Neutrophil (primary cell): ENCODE measurements at regions not wholly inside any gene's neighbourhood (a gene's known extent, or its start where the extent isn't known, plus 50 kb on each side); places are given as distances from the start of the nearest gene placed in this dataset.

Experiments
- H3K27ac ChIP-seq: fragments of 200-600 bp; sonication (generic); 2 replicates; pipeline ENCODE4 v1.5.1; 2016; ENCODE audit warnings: mild to moderate bottlenecking, moderate library complexity
- H3K27me3 ChIP-seq: fragments of 200-600 bp; sonication (generic); 2 replicates; pipeline ENCODE4 v1.6.0; 2016; ENCODE audit warnings: mild to moderate bottlenecking
- H3K36me3 ChIP-seq: fragments of 200-600 bp; sonication (generic); 2 replicates; pipeline ENCODE4 v1.5.1; 2017
- H3K4me1 ChIP-seq, 2 experiments: fragments of 200-600 bp in 1 of 2; sonication (generic) in 1 of 2; 1 replicate in 1 of 2; 2 replicates in 1 of 2; pipeline versions ENCODE4 v1.5.1 to v1.6.1; 2013 to 2016; ENCODE audit warnings: low read depth in 1 of 2, low read length in 1 of 2, mild to moderate bottlenecking in 1 of 2, moderate library complexity in 1 of 2; ENCODE audit not compliant: control insufficient read depth in 1 of 2, insufficient read depth in 1 of 2
- H3K4me3 ChIP-seq, 2 experiments: fragments of 200-600 bp in 1 of 2; sonication (generic) in 1 of 2; 1 replicate in 1 of 2; 2 replicates in 1 of 2; pipeline ENCODE4 v1.5.1; 2013 to 2016; ENCODE audit warnings: low read depth in 1 of 2, low read length in 1 of 2, mild to moderate bottlenecking in 1 of 2, moderate library complexity in 1 of 2
- H3K9me3 ChIP-seq: fragments of 200-600 bp; sonication (generic); 2 replicates; pipeline ENCODE4 v1.5.1; 2016
- CTCF ChIP-seq: fragments of 200-600 bp; sonication (generic); IDR thresholded peaks from 2 replicates; pipeline ENCODE4 v1.5.1; 2016; ENCODE audit warnings: antibody characterized with exemption

- H3K27me3 ChIP-seq: peaks cover 9% of the 10 kb centered on the region
- H3K4me1 ChIP-seq: no peaks in the 10 kb centered on the region
- no peak overlapping the region for H3K27ac ChIP-seq
- no peak for TF ChIP-seq CTCF
- H3K9me3 ChIP-seq: no peaks in the 10 kb centered on the region
- no peaks in the 10 kb centered on the region for H3K36me3 ChIP-seq
- no peak overlapping the region for H3K4me3 ChIP-seq
Observed at GRCh38 chr9:109705515-109705914, 74.5 kb upstream of the PALM2AKAP2 start.

- Histone ChIP-seq H3K9me3 (no peaks in the 10 kb centered on the region), H3K4me1 (no peaks in the 10 kb centered on the region), H3K27me3 (peaks cover 9% of the 10 kb centered on the region), H3K27ac (no peak overlapping the region), H3K4me3 (no peak overlapping the region), H3K36me3 (no peaks in the 10 kb centered on the region)
- TF ChIP-seq CTCF: no peak
Observed at GRCh38 chr9:109707355-109707754, 72.6 kb upstream of the PALM2AKAP2 start.

GRCh38 chr9:109708451-109708945, 71.5 kb upstream of the PALM2AKAP2 start:
- Histone ChIP-seq H3K36me3 (no peaks in the 10 kb centered on the region), H3K27ac (no peak overlapping the region), H3K4me3 (no peak overlapping the region), H3K9me3 (no peaks in the 10 kb centered on the region), H3K4me1 (no peaks in the 10 kb centered on the region), H3K27me3 (peaks cover 9% of the 10 kb centered on the region)
- no peak for TF ChIP-seq CTCF

GRCh38 chr9:109709866-109710265, 70.1 kb upstream of the PALM2AKAP2 start:
- no peaks in the 10 kb centered on the region for H3K36me3 ChIP-seq
- H3K4me3 ChIP-seq: no peak overlapping the region
- no peak overlapping the region for H3K27ac ChIP-seq
- no peaks in the 10 kb centered on the region for H3K9me3 ChIP-seq
- peaks cover 9% of the 10 kb centered on the region for H3K27me3 ChIP-seq
- TF ChIP-seq CTCF: no peak
- H3K4me1 ChIP-seq: no peaks in the 10 kb centered on the region

GRCh38 chr9:109710830-109711229, 69.2 kb upstream of the PALM2AKAP2 start:
- Histone ChIP-seq H3K4me1 (no peaks in the 10 kb centered on the region), H3K36me3 (no peaks in the 10 kb centered on the region), H3K9me3 (no peaks in the 10 kb centered on the region), H3K4me3 (no peak overlapping the region), H3K27ac (no peak overlapping the region), H3K27me3 (peaks cover 5% of the 10 kb centered on the region)
- TF ChIP-seq CTCF: no peak

- Histone ChIP-seq H3K27ac (no peak overlapping the region), H3K4me1 (no peaks in the 10 kb centered on the region), H3K4me3 (no peak overlapping the region), H3K27me3 (no peaks in the 10 kb centered on the region), H3K36me3 (no peaks in the 10 kb centered on the region), H3K9me3 (no peaks in the 10 kb centered on the region)
- TF ChIP-seq CTCF: no peak
Observed at GRCh38 chr9:109715344-109715743, 64.7 kb upstream of the PALM2AKAP2 start.
